GM13976 (cell line): ENCODE measurements at regions not wholly inside any gene's neighbourhood (a gene's known extent, or its start where the extent isn't known, plus 50 kb on each side); places are given as distances from the start of the nearest gene placed in this dataset.

Experiments used
- DNase-seq: peaks from one replicate; pipeline ENCODE4 v3.0.0; 2012; ENCODE audit warnings: low spot score
- in situ Hi-C: fragments of 300-500 bp; cut with MboI; formaldehyde crosslinking; loops from one replicate; pipeline ENCODE4 v1.12.0; 2022; ENCODE audit warnings: low sequenced_read_pairs, mixed read lengths, inconsistent platforms; ENCODE audit not compliant: unreplicated experiment
- TF ChIP-seq, protein P1 (sequence below): IDR thresholded peaks from 2 replicates; pipeline ENCODE4 v1.5.1; 2012; ENCODE audit warnings: borderline replicate concordance, mild to moderate bottlenecking; ENCODE audit not compliant: insufficient read depth; ENCODE audit errors: extremely low read depth, missing control alignments, control extremely low read depth

DNA sequence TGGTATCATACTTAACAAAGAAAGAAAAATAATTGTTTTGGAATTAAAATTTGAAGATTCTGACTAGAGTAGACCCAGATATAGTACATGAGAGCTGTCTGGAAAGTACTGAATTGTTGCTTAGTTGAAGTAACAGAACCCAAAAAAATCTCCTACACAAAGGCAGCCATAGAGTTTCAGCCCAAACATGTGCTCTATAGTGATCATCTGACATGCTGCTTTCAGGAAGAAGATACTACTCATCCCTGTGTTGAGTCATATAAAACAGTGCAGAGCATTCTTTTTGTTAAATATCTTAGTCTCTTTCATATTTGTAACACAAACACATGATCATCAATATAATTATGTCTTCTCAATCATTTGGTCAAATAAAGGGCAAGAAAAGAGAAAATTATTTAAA lies 84.8 kb upstream of the PTPRM start:
- DNase-seq: no peak
- TF ChIP-seq, protein P1, sequence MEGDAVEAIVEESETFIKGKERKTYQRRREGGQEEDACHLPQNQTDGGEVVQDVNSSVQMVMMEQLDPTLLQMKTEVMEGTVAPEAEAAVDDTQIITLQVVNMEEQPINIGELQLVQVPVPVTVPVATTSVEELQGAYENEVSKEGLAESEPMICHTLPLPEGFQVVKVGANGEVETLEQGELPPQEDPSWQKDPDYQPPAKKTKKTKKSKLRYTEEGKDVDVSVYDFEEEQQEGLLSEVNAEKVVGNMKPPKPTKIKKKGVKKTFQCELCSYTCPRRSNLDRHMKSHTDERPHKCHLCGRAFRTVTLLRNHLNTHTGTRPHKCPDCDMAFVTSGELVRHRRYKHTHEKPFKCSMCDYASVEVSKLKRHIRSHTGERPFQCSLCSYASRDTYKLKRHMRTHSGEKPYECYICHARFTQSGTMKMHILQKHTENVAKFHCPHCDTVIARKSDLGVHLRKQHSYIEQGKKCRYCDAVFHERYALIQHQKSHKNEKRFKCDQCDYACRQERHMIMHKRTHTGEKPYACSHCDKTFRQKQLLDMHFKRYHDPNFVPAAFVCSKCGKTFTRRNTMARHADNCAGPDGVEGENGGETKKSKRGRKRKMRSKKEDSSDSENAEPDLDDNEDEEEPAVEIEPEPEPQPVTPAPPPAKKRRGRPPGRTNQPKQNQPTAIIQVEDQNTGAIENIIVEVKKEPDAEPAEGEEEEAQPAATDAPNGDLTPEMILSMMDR: no peak
- in situ Hi-C loops: no loop called here

DNA sequence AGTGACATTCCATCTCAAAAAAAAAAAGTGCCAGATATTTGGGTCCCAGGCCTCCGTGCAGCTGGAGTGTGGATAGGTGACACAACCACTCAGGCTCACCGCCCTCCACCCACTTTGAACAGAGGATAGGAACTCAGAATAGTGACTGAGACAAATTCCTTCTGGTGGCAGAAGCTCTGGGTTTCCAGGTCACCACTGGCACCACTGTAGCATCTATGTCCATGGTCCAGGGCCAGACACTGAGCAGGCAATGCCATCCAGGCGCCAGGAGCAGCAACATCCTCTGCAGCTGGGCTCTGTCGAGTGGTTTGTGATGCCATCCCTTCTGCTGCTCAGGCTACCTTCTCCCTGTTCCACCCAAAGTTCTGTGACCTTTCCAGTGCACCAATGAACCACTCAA lies 81.5 kb upstream of the PTPRM start:
- DNase-seq: no peak
- in situ Hi-C loops: no loop called here
- TF ChIP-seq, protein P1: no peak

DNA sequence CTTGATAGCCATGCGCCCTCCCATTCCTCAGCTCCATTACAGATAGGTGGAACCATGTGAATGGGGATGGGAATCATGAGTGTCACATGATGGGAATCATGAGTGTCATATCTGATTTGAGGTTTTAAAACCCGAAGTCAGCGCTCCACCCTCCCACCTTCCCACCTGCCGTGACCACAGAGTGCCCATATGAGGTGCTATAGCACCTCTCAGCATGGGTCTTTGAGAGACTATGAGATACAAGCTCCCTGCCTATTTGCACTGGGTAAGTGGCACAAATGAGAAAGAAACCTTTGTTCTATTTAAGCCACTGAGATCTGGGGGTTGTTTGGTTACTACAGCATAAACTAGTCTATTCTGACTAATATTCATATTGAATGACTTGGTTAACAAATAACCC lies 78.5 kb upstream of the PTPRM start:
- in situ Hi-C loops: no loop called here
- DNase-seq: no peak
- TF ChIP-seq, protein P1: no peak

DNA sequence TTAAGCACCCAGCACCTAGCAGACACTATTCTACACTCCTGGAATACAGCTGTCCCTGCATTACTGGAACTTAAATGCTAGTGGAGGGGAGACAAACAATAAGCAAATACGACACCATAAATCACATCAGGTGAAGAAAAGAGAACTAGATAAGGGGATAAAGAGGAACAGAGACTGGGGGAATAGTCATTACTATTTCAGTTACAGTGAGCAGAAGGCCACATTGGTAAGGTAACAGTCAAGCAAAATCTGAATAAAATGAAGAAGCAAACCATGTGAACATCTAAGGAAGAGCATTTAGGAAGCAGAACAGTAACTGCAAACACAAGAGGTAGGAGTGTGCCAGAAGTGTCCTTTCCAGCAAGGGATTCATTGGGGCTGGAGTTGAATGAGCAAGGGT lies 77.0 kb upstream of the PTPRM start:
- DNase-seq: no peak
- in situ Hi-C loops: no loop called here
- TF ChIP-seq, protein P1: no peak

DNA sequence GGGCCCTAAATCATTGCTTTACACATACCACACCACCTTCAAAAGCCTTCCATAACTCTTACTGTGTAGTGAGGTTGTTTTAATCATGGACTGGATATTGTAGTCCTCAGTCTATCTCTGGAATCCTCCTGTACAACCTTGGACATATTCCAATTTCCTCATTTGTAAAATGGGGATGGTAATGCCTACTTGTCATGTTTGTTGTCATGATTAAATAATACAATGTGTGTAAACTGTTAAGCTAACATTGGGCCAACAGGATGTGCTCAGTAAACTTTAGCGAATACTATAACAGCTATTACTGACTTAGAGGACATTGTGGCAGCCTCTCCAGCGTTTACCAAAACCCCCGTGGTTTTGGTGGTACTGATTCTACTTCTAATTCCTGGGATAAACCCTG lies 74.7 kb upstream of the PTPRM start:
- no peak for DNase-seq
- TF ChIP-seq, protein P1: no peak
- in situ Hi-C loops: no loop called here

DNA sequence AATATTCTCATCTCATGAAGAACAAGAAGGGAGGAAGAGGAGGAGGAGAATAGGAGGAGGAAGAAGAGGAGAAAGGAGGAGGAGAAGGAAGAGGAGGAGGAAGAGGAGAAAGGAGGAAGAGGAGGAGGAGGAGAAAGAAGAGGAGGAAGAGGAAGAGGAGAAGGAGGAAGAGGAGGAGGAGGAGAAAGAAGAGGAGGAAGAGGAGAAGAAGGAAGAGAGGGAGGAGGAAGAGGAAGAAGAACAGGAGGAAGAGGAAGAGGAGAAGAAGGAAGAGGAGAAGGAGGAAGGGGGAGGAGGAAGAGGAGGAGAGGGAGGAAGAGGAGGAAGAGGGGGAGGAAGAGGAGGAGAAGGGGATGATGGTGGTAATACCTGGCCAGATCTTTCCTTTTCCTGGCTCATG lies 70.0 kb upstream of the PTPRM start:
- TF ChIP-seq, protein P1: no peak
- no peak for DNase-seq
- in situ Hi-C loops: no loop called here

DNA sequence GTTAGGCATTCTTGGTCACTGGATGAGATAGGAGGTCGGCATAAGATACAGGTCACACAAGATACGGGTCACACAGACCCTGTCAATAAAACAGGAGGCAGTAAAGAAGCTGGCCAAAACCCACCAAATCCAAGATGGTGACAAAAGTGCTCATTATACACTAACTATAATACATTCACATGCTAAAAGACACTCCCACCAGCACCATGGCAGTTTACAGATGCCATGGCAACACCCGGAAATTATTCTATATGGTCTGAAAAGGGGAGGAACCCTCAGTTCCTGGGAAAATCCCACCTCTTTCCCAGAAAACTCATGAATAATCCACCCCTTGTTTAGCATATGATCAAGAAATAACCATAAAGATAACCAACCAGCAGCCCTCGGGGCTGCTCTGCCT lies 56.0 kb upstream of the PTPRM start:
- in situ Hi-C loops: no loop called here
- TF ChIP-seq, protein P1: no peak
- no peak for DNase-seq
